ENCODE measurements at regions not wholly inside any gene's neighbourhood (a gene's known extent, or its start where the extent isn't known, plus 50 kb on each side); places are given as distances from the start of the nearest gene placed in this dataset.
"Not testable (repeated sequence)": the region's sequence is repeated elsewhere in the genome, so short reads cannot be mapped to it uniquely, and the experiment has no call there.

GRCh38 chr1:166691476-166691875 lies 147.8 kb upstream of the POGK start:
- no peak for DNase-seq (ENCODE audit: low read depth)

- DNase-seq (ENCODE audit: low read depth), result no peak
These were observed 146.9 kb upstream of the POGK start for GRCh38 chr1:166692346-166692745.

GRCh38 chr1:166693158-166693557 lies 146.1 kb upstream of the POGK start:
- no peak for DNase-seq (ENCODE audit: low read depth)

GRCh38 chr1:166693673-166694297 lies 145.5 kb upstream of the POGK start:
- no peak for DNase-seq (ENCODE audit: low read depth)

- DNase-seq (ENCODE audit: low read depth), result no peak
These were observed 144.2 kb upstream of the POGK start for GRCh38 chr1:166695115-166695514.

GRCh38 chr1:166695834-166696233 lies 143.4 kb upstream of the POGK start:
- DNase-seq (ENCODE audit: low read depth), result not testable (repeated sequence)

GRCh38 chr1:166698771-166699170 lies 140.5 kb upstream of the POGK start:
- no peak for DNase-seq (ENCODE audit: low read depth)

GRCh38 chr1:166699613-166700012 lies 139.7 kb upstream of the POGK start:
- no peak for DNase-seq (ENCODE audit: low read depth)

GRCh38 chr1:166700696-166701095 lies 138.6 kb upstream of the POGK start:
- no peak for DNase-seq (ENCODE audit: low read depth)

GRCh38 chr1:166701603-166702100 lies 137.6 kb upstream of the POGK start:
- DNase-seq (ENCODE audit: low read depth), result no peak

GRCh38 chr1:166703141-166703540 lies 136.1 kb upstream of the POGK start:
- no peak for DNase-seq (ENCODE audit: low read depth)

GRCh38 chr1:166703726-166704462 lies 135.4 kb upstream of the POGK start:
- no peak for DNase-seq (ENCODE audit: low read depth)

- DNase-seq (ENCODE audit: low read depth), result no peak
These were observed 133.6 kb upstream of the POGK start for GRCh38 chr1:166705376-166706289.

- no peak for DNase-seq (ENCODE audit: low read depth)
These were observed 122.7 kb upstream of the POGK start for GRCh38 chr1:166716620-166717019.

GRCh38 chr1:166721145-166721544 lies 118.1 kb upstream of the POGK start:
- DNase-seq (ENCODE audit: low read depth), result no peak

GRCh38 chr1:166730299-166730888 lies 108.9 kb upstream of the POGK start:
- DNase-seq (ENCODE audit: low read depth), result no peak

- no peak for DNase-seq (ENCODE audit: low read depth)
These were observed 101.1 kb upstream of the POGK start for GRCh38 chr1:166738140-166738539.

- DNase-seq (ENCODE audit: low read depth), result no peak
These were observed 100.4 kb upstream of the POGK start for GRCh38 chr1:166738873-166739272.

GRCh38 chr1:166740668-166741276 lies 98.5 kb upstream of the POGK start:
- DNase-seq (ENCODE audit: low read depth), result no peak

GRCh38 chr1:166763318-166763717 lies 76.0 kb upstream of the POGK start:
- DNase-seq (ENCODE audit: low read depth), result no peak

- no peak for DNase-seq (ENCODE audit: low read depth)
These were observed 72.3 kb upstream of the POGK start for GRCh38 chr1:166766942-166767341.
